Natural killer cell (primary cell): ENCODE measurements at regions not wholly inside any gene's neighbourhood (a gene's known extent, or its start where the extent isn't known, plus 50 kb on each side); places are given as distances from the start of the nearest gene placed in this dataset.
"Not testable (repeated sequence)": the region's sequence is repeated elsewhere in the genome, so short reads cannot be mapped to it uniquely, and the experiment has no call there.

ENCODE experiments used
- ATAC-seq, 3 donors: fragments of 150-1000 bp in 2 of 3; fragments of 200-7000 bp in 1 of 3; cut with Tn5 transposase; 1 replicate in 1 of 3; 2 replicates in 2 of 3; pipeline ENCODE4 v1.10.0; 2021; ENCODE audit warnings: mild to moderate bottlenecking in 2 of 3, moderate library complexity in 2 of 3
- DNase-seq, 2 donors: peaks; one replicate each; pipeline versions ENCODE4 v3.0.0 to v3.0.0-alpha.2; 2013 to 2021; ENCODE audit warnings: mixed read lengths in 1 of 2
- H3K27ac ChIP-seq: one replicate; pipeline ENCODE4 v1.5.1; 2013; ENCODE audit warnings: mild to moderate bottlenecking, low read length
- H3K27me3 ChIP-seq: one replicate; pipeline ENCODE4 v1.6.1; 2013; ENCODE audit warnings: low read length; ENCODE audit not compliant: control insufficient read depth, insufficient read depth
- H3K36me3 ChIP-seq: one replicate; pipeline ENCODE4 v1.6.1; 2013; ENCODE audit warnings: low read length; ENCODE audit not compliant: control insufficient read depth, insufficient read depth
- H3K4me1 ChIP-seq: one replicate; pipeline ENCODE4 v1.6.1; 2013; ENCODE audit warnings: low read length; ENCODE audit not compliant: control insufficient read depth, insufficient read depth
- H3K4me3 ChIP-seq: one replicate; pipeline ENCODE4 v1.5.1; 2013; ENCODE audit warnings: low read length
- H3K9me3 ChIP-seq: one replicate; pipeline ENCODE4 v1.6.1; 2013; ENCODE audit warnings: low read length; ENCODE audit not compliant: control insufficient read depth, insufficient read depth
- H3K27ac Mint-ChIP-seq, 2 donors: one replicate each; pipeline ENCODE4 v1.8.0; 2022; ENCODE audit warnings: mild to moderate bottlenecking in 2 of 2, mixed read lengths in 2 of 2, moderate library complexity in 1 of 2
- H3K27me3 Mint-ChIP-seq, 2 donors: one replicate each; pipeline ENCODE4 v1.8.0; 2022; ENCODE audit warnings: low read depth in 2 of 2, mixed read lengths in 2 of 2
- H3K36me3 Mint-ChIP-seq: one replicate; pipeline ENCODE4 v1.8.0; 2022; ENCODE audit warnings: mixed read lengths
- H3K4me1 Mint-ChIP-seq, 2 donors: one replicate each; pipeline ENCODE4 v1.8.0; 2022; ENCODE audit warnings: mixed read lengths in 2 of 2
- H3K4me3 Mint-ChIP-seq: one replicate; pipeline ENCODE4 v1.8.0; 2022; ENCODE audit warnings: mild to moderate bottlenecking, moderate library complexity, mixed read lengths
- H3K9me3 Mint-ChIP-seq, 2 donors: one replicate each; pipeline ENCODE4 v1.8.0; 2022; ENCODE audit warnings: mixed read lengths in 2 of 2
- WGBS: methylation state at CpG from one replicate; pipeline ENCODE4 v1.1.7; 2013; ENCODE audit warnings: missing lambda C conversion rate; ENCODE audit not compliant: insufficient coverage; 5-methylcytosine and 5-hydroxymethylcytosine counted together
- intact Hi-C: fragments of 100-400 bp; cut with micrococcal nuclease; formaldehyde crosslinking; loops from one replicate; pipeline ENCODE4 v1.14.2; 2022
- TF ChIP-seq, protein P1 (sequence below): fragments of 200-600 bp; IDR thresholded peaks from one replicate; pipeline ENCODE4 v1.8.0; 2022; ENCODE audit warnings: antibody characterized with exemption

DNA sequence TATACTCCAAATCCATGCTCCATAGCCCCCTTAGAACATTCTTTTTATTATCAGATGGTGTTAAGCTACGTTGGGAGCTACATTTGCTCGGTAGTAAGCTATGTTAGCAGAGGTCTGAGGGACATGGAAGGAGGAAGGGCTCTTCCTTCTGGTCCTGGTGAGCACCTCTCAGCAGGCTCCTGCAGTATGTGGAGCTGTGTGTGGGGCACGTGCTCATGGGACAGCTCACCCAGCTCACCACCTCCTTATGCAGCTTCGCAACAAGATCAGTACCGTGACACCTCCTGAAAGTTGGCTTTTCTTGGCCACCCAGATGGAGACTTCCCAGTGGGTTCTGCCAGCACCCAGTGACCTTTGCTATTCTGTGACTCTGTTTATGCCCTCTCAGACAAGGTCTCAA lies 400.5 kb upstream of the SLC10A2 start:
- no peak overlapping the region for H3K27ac ChIP-seq
- H3K27me3 ChIP-seq: no peaks in the 10 kb centered on the region
- H3K27me3 Mint-ChIP-seq: no peaks in the 10 kb centered on the region
- intact Hi-C loops: no loop called here
- ATAC-seq (no peak), DNase-seq (no peak)
- no peak overlapping the region for H3K4me3 ChIP-seq
- no peaks in the 10 kb centered on the region for H3K4me1 ChIP-seq
- no peaks in the 10 kb centered on the region for H3K9me3 ChIP-seq
- no peak overlapping the region for H3K4me3 Mint-ChIP-seq
- peaks cover 4 to 15% of the 10 kb centered on the region in 2 donors for H3K9me3 Mint-ChIP-seq
- H3K27ac Mint-ChIP-seq: no peak overlapping the region
- no peaks in the 10 kb centered on the region for H3K36me3 Mint-ChIP-seq
- no peaks in the 10 kb centered on the region for H3K4me1 Mint-ChIP-seq
- TF ChIP-seq, protein P1, sequence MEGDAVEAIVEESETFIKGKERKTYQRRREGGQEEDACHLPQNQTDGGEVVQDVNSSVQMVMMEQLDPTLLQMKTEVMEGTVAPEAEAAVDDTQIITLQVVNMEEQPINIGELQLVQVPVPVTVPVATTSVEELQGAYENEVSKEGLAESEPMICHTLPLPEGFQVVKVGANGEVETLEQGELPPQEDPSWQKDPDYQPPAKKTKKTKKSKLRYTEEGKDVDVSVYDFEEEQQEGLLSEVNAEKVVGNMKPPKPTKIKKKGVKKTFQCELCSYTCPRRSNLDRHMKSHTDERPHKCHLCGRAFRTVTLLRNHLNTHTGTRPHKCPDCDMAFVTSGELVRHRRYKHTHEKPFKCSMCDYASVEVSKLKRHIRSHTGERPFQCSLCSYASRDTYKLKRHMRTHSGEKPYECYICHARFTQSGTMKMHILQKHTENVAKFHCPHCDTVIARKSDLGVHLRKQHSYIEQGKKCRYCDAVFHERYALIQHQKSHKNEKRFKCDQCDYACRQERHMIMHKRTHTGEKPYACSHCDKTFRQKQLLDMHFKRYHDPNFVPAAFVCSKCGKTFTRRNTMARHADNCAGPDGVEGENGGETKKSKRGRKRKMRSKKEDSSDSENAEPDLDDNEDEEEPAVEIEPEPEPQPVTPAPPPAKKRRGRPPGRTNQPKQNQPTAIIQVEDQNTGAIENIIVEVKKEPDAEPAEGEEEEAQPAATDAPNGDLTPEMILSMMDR: no peak
- H3K36me3 ChIP-seq: no peaks in the 10 kb centered on the region
- 93% methylated on average over 5 of the region's 5 CpGs for WGBS

DNA sequence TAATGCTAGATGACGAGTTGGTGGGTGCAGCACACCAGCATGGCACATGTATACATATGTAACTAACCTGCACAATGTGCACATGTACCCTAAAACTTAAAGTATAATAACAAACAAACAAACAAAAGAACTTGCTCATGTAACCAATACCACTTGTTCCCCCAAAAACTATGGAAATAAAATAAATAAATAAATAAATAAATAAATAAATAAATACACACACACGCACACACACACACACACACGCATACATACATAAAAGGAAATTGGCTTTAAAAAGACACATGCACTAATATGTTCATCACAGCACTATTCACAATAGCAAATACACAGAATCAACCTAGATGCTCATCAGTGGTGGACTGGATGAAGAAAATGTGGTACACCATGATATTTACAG lies 394.0 kb upstream of the SLC10A2 start:
- H3K27me3 Mint-ChIP-seq, H3K4me1 ChIP-seq, H3K9me3 ChIP-seq, H3K4me3 ChIP-seq, ATAC-seq, H3K4me3 Mint-ChIP-seq, H3K9me3 Mint-ChIP-seq, H3K27ac ChIP-seq, H3K27me3 ChIP-seq, H3K36me3 Mint-ChIP-seq, H3K36me3 ChIP-seq, H3K27ac Mint-ChIP-seq, DNase-seq, H3K4me1 Mint-ChIP-seq, intact Hi-C loops: not testable (repeated sequence)
- WGBS: 78% methylated on average over 2 of the region's 3 CpGs

DNA sequence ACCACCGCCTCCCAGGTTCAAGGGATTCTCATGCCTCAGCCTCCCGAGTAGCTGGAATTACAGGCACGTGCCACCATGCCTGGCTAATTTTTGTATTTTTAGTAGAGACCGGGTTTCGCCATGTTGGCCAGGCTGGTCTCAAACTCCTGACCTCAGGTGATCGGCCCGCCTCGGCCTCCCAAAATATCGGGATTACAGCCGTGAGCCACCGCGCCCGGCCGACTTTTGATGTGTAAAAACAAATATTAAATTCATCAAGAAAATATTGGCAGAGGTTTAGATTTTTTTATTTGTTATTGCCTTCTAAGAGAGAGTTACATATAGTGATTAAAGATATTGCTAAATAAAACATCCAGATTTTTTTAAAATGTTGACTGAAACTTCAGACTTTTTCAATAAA lies 390.8 kb upstream of the SLC10A2 start:
- DNase-seq, H3K9me3 Mint-ChIP-seq, H3K27me3 Mint-ChIP-seq, H3K4me1 Mint-ChIP-seq, H3K4me3 ChIP-seq, intact Hi-C loops, H3K4me3 Mint-ChIP-seq, H3K36me3 Mint-ChIP-seq, H3K4me1 ChIP-seq, ATAC-seq, H3K27ac Mint-ChIP-seq, H3K9me3 ChIP-seq, H3K27me3 ChIP-seq, H3K36me3 ChIP-seq, H3K27ac ChIP-seq: not testable (repeated sequence)
- WGBS: 97% methylated on average over 9 of the region's 14 CpGs

DNA sequence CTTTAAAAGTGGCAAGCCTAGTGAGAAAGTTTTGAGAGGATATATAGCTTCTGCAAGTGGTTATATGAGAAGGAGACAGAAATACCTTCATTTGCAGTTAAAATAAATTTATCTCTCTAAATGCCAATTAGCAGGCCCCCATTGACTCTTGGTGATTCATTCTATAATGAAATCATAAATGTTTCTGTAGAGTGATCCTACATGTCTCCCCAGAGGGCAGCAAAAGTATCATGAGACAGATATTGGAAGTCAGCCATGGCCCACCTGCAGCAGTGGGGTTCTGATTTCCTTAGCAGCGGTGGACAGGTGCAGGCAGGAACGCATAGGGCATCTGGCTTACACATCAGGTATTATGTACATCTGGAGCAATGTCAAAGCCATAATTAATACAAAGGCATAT lies 385.4 kb upstream of the SLC10A2 start:
- peaks cover 2 to 10% of the 10 kb centered on the region in 2 donors for H3K9me3 Mint-ChIP-seq
- ATAC-seq (no peak), DNase-seq (no peak)
- Histone ChIP-seq H3K4me3 (no peak overlapping the region), H3K27me3 (no peaks in the 10 kb centered on the region), H3K27ac (no peak overlapping the region), H3K36me3 (no peaks in the 10 kb centered on the region), H3K9me3 (no peaks in the 10 kb centered on the region), H3K4me1 (no peaks in the 10 kb centered on the region)
- H3K4me3 Mint-ChIP-seq: no peak overlapping the region
- no peaks in the 10 kb centered on the region for H3K4me1 Mint-ChIP-seq
- intact Hi-C loops: no loop called here
- 60% methylated on average over 2 of the region's 2 CpGs for WGBS
- no peak overlapping the region for H3K27ac Mint-ChIP-seq
- no peaks in the 10 kb centered on the region for H3K27me3 Mint-ChIP-seq
- H3K36me3 Mint-ChIP-seq: no peaks in the 10 kb centered on the region
- TF ChIP-seq, protein P1: no peak

DNA sequence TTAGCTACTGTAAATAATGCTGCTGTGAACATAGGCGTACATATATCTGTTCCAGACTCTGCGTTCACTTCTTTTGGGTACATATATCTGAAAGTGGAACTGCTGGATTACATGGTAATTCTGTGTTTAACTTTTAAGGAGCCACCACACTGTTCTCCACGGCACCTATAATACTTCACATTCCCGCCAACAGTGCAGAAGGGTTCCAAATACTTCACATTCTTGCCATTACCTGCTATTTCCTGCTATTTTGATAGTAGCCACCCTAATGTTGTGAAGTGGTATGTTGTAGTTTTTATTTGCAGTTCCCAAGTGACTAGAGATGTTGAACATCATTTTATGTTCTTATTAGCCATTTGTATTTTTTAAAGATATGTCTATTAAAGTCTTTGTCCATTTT lies 377.4 kb upstream of the SLC10A2 start:
- Histone ChIP-seq H3K27me3 (no peaks in the 10 kb centered on the region), H3K4me3 (no peak overlapping the region), H3K4me1 (no peaks in the 10 kb centered on the region), H3K36me3 (no peaks in the 10 kb centered on the region), H3K27ac (no peak overlapping the region), H3K9me3 (peaks cover 4% of the 10 kb centered on the region)
- Mint-ChIP-seq H3K4me1 (no peaks in the 10 kb centered on the region), H3K4me3 (no peak overlapping the region), H3K27me3 (no peaks in the 10 kb centered on the region), H3K9me3 (peaks cover 10 to 14% of the 10 kb centered on the region in 2 donors), H3K36me3 (no peaks in the 10 kb centered on the region), H3K27ac (no peak overlapping the region)
- DNase-seq: no peak
- no peak for ATAC-seq
- TF ChIP-seq, protein P1: no peak
- 77% methylated on average over 3 of the region's 4 CpGs for WGBS
- intact Hi-C loops: no loop called here
